RWPE1 (cell line): ENCODE measurements at regions not wholly inside any gene's neighbourhood (a gene's known extent, or its start where the extent isn't known, plus 50 kb on each side); places are given as distances from the start of the nearest gene placed in this dataset.

Experiments used
- CTCF ChIA-PET: fragments of 350-600 bp; sonication (Branson Sonifier 250); formaldehyde crosslinking; extraction: SDS; loops from one replicate; lab custom pipeline; 2021; lab: Yijun Ruan, JAX
- POLR2A ChIA-PET: fragments of 400-600 bp; formaldehyde crosslinking; extraction: SDS; loops from one replicate; lab custom pipeline; 2020; ENCODE audit warnings: antibody characterized with exemption; ENCODE audit not compliant: low non-redundant PET; lab: Yijun Ruan, JAX
- DNase-seq: peaks from one replicate; pipeline ENCODE4 v3.0.0; 2012; ENCODE audit warnings: low spot score
- H3K27ac ChIP-seq: fragments of 450-650 bp; 2 replicates; pipeline ENCODE4 v1.5.1; 2017
- CTCF ChIP-seq: fragments of 450-650 bp; conservative IDR thresholded peaks from 2 replicates; pipeline ENCODE4 v1.5.1; 2017; ENCODE audit warnings: low read depth, mild to moderate bottlenecking

DNA sequence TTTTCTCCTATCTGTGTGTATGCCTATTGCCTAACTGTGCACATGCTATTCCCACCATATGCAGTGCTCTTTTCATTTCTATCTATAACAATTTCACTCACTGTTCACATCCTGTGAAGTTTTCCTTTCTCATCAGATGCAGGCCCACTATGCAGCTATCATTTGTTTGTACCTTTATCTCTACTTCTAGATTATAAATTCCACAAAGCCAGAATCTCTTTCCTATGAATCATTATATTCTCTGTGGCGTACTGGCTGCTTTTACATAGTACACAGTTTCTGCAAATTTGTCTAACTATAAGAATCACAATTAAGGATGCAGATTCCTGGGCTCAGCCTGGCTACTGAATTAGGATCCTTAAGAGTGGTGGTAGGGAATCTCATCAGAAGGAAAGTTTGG, 600.8 kb upstream of the ARRDC3 start:
- no peak for DNase-seq
- ChIA-PET POLR2A (no interaction called here), CTCF (no interaction called here)
- no peak overlapping the region for H3K27ac ChIP-seq
- TF ChIP-seq CTCF = no peak

GRCh38 chr5:91978221-91978882, 595.2 kb upstream of the ARRDC3 start:
- DNase-seq = no peak
- TF ChIP-seq CTCF = no peak
- ChIA-PET CTCF (no interaction called here), POLR2A (no interaction called here)
- H3K27ac ChIP-seq = no peak overlapping the region

DNA sequence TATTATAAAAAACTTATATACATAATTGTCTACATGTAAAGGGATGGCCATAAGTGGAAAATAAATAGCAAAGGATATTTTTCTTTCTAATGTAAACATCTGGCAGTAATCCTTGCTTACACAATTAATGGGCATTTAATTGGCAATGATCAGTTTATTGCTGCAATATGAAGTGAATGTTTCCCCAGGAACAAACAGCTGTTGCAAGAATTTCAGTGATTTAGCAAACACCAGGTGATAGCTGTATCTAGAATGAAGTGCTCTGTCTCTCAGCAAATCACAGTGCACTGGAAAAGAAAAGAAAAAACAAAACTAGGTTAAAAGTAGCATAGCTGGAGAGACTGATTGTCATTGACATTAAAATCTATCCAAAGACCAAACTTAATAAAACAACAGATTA, 594.5 kb upstream of the ARRDC3 start:
- ChIA-PET CTCF (no interaction called here), POLR2A (no interaction called here)
- no peak for DNase-seq
- no peak overlapping the region for H3K27ac ChIP-seq
- TF ChIP-seq CTCF = no peak

DNA sequence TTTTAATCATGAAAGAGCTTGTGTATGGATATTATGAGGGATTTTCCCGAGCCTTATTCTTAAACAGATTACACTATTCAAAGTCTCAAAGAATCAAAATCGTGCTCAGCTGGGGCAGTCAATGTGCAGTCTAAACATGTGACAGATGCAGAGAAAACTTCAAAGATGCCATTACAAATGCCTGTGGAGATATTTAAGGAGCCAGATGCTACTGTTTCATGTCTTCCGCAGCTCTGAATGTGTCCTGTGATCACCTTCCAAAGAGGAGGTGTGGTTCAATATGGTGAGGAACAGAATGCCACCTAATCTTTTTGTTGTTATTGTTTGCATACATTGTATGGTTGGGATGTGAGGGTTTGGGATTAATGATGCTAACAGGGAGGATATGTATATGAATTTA, 593.3 kb upstream of the ARRDC3 start:
- no peak for DNase-seq
- H3K27ac ChIP-seq = no peak overlapping the region
- ChIA-PET CTCF (no interaction called here), POLR2A (interaction anchor here (0.6 kb wide), 1 partner anchor 1713 kb away, joined by 6 read pairs; no protein-coding TSS in a partner anchor)
- no peak for TF ChIP-seq CTCF

DNA sequence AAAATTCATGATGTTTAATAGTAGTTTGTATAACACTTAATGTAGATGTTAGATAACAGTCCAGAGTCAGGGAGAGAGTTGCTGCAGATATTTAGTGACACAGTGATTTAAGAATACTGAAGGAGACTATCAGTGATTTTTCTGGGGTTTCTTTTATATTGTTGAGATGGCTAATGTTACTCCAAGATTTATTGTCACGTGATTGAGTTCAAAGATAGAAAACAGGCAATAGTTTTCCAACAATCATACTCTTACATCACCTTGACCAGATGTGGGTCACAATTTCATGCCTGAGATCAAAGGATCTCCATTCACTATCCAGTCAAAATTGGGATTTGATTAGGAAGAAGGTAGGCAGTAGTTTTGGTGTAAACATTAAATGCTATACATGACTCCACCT, 580.0 kb upstream of the ARRDC3 start:
- POLR2A ChIA-PET = no interaction called here
- no peak for DNase-seq
- no peak for TF ChIP-seq CTCF
- CTCF ChIA-PET = no interaction called here
- H3K27ac ChIP-seq = no peak overlapping the region

GRCh38 chr5:91957666-91958065, 574.5 kb upstream of the ARRDC3 start:
- H3K27ac ChIP-seq = no peak overlapping the region
- no peak for TF ChIP-seq CTCF
- ChIA-PET POLR2A (no interaction called here), CTCF (no interaction called here)
- no peak for DNase-seq
